Coronary artery (tissue), 2 donors: ENCODE measurements at regions not wholly inside any gene's neighbourhood (a gene's known extent, or its start where the extent isn't known, plus 50 kb on each side); places are given as distances from the start of the nearest gene placed in this dataset.

ENCODE experiments used
- DNase-seq: peaks from one replicate; pipeline ENCODE4 v3.0.0-alpha.2; 2017; ENCODE audit warnings: low spot score
- H3K27ac ChIP-seq, 2 donors: fragments of 200-600 bp; sonication (generic); one replicate each; pipeline ENCODE4 v1.5.1; 2016 to 2019
- H3K4me3 ChIP-seq: fragments of 200-600 bp; sonication (generic); 2 replicates; pipeline ENCODE4 v1.5.1; 2016; ENCODE audit warnings: mild to moderate bottlenecking, moderate library complexity
- CTCF ChIP-seq: fragments of 200-600 bp; sonication (generic); IDR thresholded peaks from one replicate; pipeline ENCODE4 v1.5.1; 2019; ENCODE audit warnings: antibody characterized with exemption

GRCh38 chr20:24379484-24379927 is 89.9 kb upstream of the SYNDIG1 start:
- Histone ChIP-seq H3K4me3 (peak overlapping the region; percentile 45), H3K27ac (peak overlapping the region; percentile 15 to 54)
- DNase-seq = peak; percentile 74
- TF ChIP-seq CTCF = no peak

GRCh38 chr20:24378661-24379483 is 90.6 kb upstream of the SYNDIG1 start:
- peak; percentile 31 for DNase-seq
- peak overlapping the region; percentile 15 to 54 for H3K27ac ChIP-seq
- no peak overlapping the region for H3K4me3 ChIP-seq
- no peak for TF ChIP-seq CTCF

GRCh38 chr20:24376311-24377099 is 92.9 kb upstream of the SYNDIG1 start:
- Histone ChIP-seq H3K27ac (no peak overlapping the region), H3K4me3 (no peak overlapping the region)
- no peak for TF ChIP-seq CTCF
- no peak for DNase-seq

GRCh38 chr20:24373372-24373771 is 96.1 kb upstream of the SYNDIG1 start:
- TF ChIP-seq CTCF = no peak
- H3K27ac ChIP-seq = no peak overlapping the region
- no peak for DNase-seq
- H3K4me3 ChIP-seq = no peak overlapping the region

- Histone ChIP-seq H3K4me3 (no peak overlapping the region), H3K27ac (no peak overlapping the region)
- peak; percentile 49 for DNase-seq
- no peak for TF ChIP-seq CTCF
Observed at GRCh38 chr20:24370911-24371695, 98.3 kb upstream of the SYNDIG1 start.

GRCh38 chr20:24370249-24370648 is 99.2 kb upstream of the SYNDIG1 start:
- no peak for TF ChIP-seq CTCF
- Histone ChIP-seq H3K4me3 (no peak overlapping the region), H3K27ac (no peak overlapping the region)
- no peak for DNase-seq
